Activated CD4-positive, alpha-beta T cell treated with anti-CD3 and anti-CD28 coated beads for 36 hours (primary cell): ENCODE measurements at regions not wholly inside any gene's neighbourhood (a gene's known extent, or its start where the extent isn't known, plus 50 kb on each side); places are given as distances from the start of the nearest gene placed in this dataset.
"Not testable (repeated sequence)": the region's sequence is repeated elsewhere in the genome, so short reads cannot be mapped to it uniquely, and the experiment has no call there.

Experiments
- ATAC-seq: fragments of 200-7000 bp; cut with Tn5 transposase; one replicate; pipeline ENCODE4 v1.10.0; 2021; ENCODE audit warnings: mild to moderate bottlenecking, moderate library complexity
- CTCF ChIA-PET: fragments of 350-600 bp; sonication (Branson Sonifier 250); formaldehyde crosslinking; loops from one replicate; lab custom pipeline; 2021; ENCODE audit warnings: antibody characterized with exemption; lab: Charles Lee
- POLR2A ChIA-PET: fragments of 350-600 bp; sonication (Branson Sonifier 250); formaldehyde crosslinking; loops from one replicate; lab custom pipeline; 2021; ENCODE audit warnings: antibody characterized with exemption, inconsistent platforms; lab: Charles Lee
- DNase-seq: peaks from one replicate; pipeline ENCODE4 v3.0.0-alpha.2; 2020
- H3K27ac Mint-ChIP-seq: one replicate; pipeline ENCODE4 v1.8.0; 2021; ENCODE audit warnings: mixed read lengths
- H3K27me3 Mint-ChIP-seq: one replicate; pipeline ENCODE4 v1.8.0; 2021; ENCODE audit warnings: mixed read lengths
- H3K36me3 Mint-ChIP-seq: one replicate; pipeline ENCODE4 v1.8.0; 2021; ENCODE audit warnings: low read depth, mixed read lengths
- H3K4me1 Mint-ChIP-seq: one replicate; pipeline ENCODE4 v1.8.0; 2021; ENCODE audit warnings: mixed read lengths
- H3K4me3 Mint-ChIP-seq: one replicate; pipeline ENCODE4 v1.8.0; 2021; ENCODE audit warnings: mild to moderate bottlenecking, moderate library complexity, mixed read lengths
- H3K9me3 Mint-ChIP-seq: one replicate; pipeline ENCODE4 v1.8.0; 2021; ENCODE audit warnings: low read depth, mixed read lengths
- intact Hi-C, 2 experiments: fragments of 100-400 bp; cut with DNase I in 1 of 2; cut with micrococcal nuclease in 1 of 2; formaldehyde crosslinking; loops; one replicate each; pipeline versions ENCODE4 v1.14.2 to v1.15.1; 2022 to 2024; cut with DNase I, micrococcal nuclease

DNA sequence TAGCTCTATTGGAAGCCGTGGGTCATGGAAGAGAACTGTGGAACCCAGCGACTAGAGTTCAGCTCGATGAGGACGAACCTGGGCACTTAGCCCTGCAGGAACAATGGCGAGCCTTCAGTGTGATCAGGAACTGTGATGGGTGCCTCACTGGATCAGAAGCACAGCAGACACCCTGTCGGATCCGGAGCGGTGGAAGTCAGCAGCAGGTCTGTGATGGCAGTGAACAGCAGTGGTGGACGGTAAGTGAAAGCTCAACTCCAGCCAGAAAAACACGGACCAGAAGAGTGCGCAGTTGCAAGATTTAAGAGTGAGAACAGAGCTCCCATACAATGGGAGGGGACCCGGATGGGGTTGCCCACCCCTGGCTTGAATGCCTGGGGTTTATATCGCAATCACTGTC is 282.2 kb downstream of the NSUN3 start:
- no peaks in the 10 kb centered on the region for H3K36me3 Mint-ChIP-seq
- no peak for ATAC-seq
- POLR2A ChIA-PET: no interaction called here
- no peaks in the 10 kb centered on the region for H3K27me3 Mint-ChIP-seq
- CTCF ChIA-PET: no interaction called here
- DNase-seq: no peak
- intact Hi-C loops: no loop called here
- no peaks in the 10 kb centered on the region for H3K4me1 Mint-ChIP-seq
- H3K27ac Mint-ChIP-seq: no peak overlapping the region
- H3K9me3 Mint-ChIP-seq: peaks cover 5% of the 10 kb centered on the region
- H3K4me3 Mint-ChIP-seq: no peak overlapping the region

DNA sequence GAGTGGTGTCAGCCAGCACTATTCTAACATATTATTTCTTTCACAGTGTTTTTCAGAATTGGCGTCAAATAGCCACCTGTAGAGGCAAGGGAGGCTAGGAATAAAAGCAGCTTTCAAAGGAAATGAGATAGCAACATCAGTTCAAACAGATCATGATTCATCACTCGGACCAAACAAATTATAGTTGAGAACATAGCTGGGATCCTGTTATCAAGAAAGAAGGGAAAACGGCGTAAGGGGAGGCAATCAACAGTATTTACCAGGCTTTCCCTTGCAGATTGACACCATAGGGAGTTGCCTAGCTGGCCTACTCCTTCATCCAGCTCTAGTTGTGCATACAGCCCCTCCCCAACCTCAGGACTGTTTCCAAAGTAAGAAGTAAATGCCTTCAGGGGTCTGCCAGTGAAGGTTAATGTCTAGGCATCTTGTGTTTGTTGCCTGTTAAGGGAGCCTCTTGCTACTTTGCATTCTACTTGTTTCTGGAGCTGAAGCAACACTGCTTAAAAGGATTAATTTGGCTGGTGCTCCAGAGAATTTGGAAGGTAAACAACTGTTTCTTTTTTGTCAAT is 286.5 kb downstream of the NSUN3 start:
- Mint-ChIP-seq H3K4me1 (no peaks in the 10 kb centered on the region), H3K36me3 (no peaks in the 10 kb centered on the region), H3K9me3 (peaks cover 5% of the 10 kb centered on the region), H3K27ac (no peak overlapping the region), H3K4me3 (no peak overlapping the region), H3K27me3 (no peaks in the 10 kb centered on the region)
- DNase-seq (no peak), ATAC-seq (no peak)
- intact Hi-C loops: no loop called here
- ChIA-PET POLR2A (no interaction called here), CTCF (no interaction called here)

GRCh38 chr3:94356581-94356980 is 293.7 kb downstream of the NSUN3 start:
- no peaks in the 10 kb centered on the region for H3K27me3 Mint-ChIP-seq
- ChIA-PET CTCF (interaction anchor here (0.9 kb wide), 1 partner anchor 9 kb away, joined by 3 read pairs; no protein-coding TSS in a partner anchor), POLR2A (no interaction called here)
- no peaks in the 10 kb centered on the region for H3K36me3 Mint-ChIP-seq
- no peak overlapping the region for H3K4me3 Mint-ChIP-seq
- no peak for ATAC-seq
- no peak overlapping the region for H3K27ac Mint-ChIP-seq
- intact Hi-C loops: no loop called here
- DNase-seq: no peak
- peaks cover 2% of the 10 kb centered on the region for H3K9me3 Mint-ChIP-seq
- H3K4me1 Mint-ChIP-seq: no peaks in the 10 kb centered on the region

DNA sequence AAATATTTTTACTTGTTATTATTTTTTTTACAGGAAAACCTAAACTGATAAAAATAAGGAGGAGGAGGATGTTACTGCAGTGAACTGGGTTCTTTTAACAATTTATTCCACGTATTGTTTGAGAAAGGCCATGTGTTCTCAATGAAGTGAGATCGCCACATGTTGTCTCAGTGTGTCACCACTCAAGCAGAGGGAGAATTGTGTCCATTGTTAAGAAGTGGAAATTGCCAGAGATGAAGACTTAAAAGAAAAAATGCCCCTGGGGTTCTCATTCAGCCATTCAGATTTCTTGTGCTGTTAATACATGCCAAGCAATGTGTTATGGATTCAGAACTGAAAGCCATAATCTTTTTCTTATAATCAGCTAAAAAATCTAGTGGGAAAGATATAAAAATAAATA is 297.1 kb downstream of the NSUN3 start:
- no peaks in the 10 kb centered on the region for H3K27me3 Mint-ChIP-seq
- intact Hi-C loops: no loop called here
- DNase-seq: no peak
- H3K4me1 Mint-ChIP-seq: no peaks in the 10 kb centered on the region
- H3K4me3 Mint-ChIP-seq: no peak overlapping the region
- ATAC-seq: no peak
- H3K27ac Mint-ChIP-seq: no peak overlapping the region
- ChIA-PET CTCF (no interaction called here), POLR2A (no interaction called here)
- peaks cover 2% of the 10 kb centered on the region for H3K9me3 Mint-ChIP-seq
- H3K36me3 Mint-ChIP-seq: no peaks in the 10 kb centered on the region

DNA sequence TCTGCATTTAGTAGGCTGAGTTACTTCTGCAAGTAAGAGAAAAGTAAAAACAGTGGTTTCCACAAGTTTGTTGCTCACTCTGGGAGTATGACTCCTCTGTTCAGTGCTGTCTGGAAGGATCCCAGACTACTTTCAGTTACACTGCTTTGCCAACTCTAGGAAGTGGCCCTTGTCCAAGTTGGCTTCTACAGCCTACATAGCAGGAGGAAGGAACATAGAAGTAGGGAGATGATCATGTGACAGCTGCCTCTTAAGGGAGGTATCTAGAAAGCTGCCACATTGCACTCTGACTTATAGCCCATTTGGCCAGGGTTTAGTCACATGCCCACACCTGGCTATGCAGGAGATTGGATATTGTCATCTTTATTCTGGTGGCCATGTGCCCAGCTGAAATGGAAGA is 298.1 kb downstream of the NSUN3 start:
- intact Hi-C loops: no loop called here
- H3K36me3 Mint-ChIP-seq: no peaks in the 10 kb centered on the region
- DNase-seq (no peak), ATAC-seq (no peak)
- ChIA-PET CTCF (no interaction called here), POLR2A (interaction anchor here (0.6 kb wide), 1 partner anchor 219 kb away, joined by 3 read pairs; no protein-coding TSS in a partner anchor)
- no peak overlapping the region for H3K27ac Mint-ChIP-seq
- H3K9me3 Mint-ChIP-seq: peaks cover 2% of the 10 kb centered on the region
- H3K4me3 Mint-ChIP-seq: no peak overlapping the region
- H3K4me1 Mint-ChIP-seq: no peaks in the 10 kb centered on the region
- H3K27me3 Mint-ChIP-seq: no peaks in the 10 kb centered on the region

- Mint-ChIP-seq H3K27me3 (no peaks in the 10 kb centered on the region), H3K36me3 (no peaks in the 10 kb centered on the region), H3K4me3 (no peak overlapping the region), H3K4me1 (no peaks in the 10 kb centered on the region), H3K27ac (no peak overlapping the region), H3K9me3 (peaks cover 5% of the 10 kb centered on the region)
- ChIA-PET CTCF (interaction anchor here (1.2 kb wide), 1 partner anchor 9 kb away, joined by 4 read pairs; no protein-coding TSS in a partner anchor), POLR2A (no interaction called here)
- DNase-seq: no peak
- no peak for ATAC-seq
- intact Hi-C loops: no loop called here
Measured at GRCh38 chr3:94362393-94362792, 299.5 kb downstream of the NSUN3 start.

DNA sequence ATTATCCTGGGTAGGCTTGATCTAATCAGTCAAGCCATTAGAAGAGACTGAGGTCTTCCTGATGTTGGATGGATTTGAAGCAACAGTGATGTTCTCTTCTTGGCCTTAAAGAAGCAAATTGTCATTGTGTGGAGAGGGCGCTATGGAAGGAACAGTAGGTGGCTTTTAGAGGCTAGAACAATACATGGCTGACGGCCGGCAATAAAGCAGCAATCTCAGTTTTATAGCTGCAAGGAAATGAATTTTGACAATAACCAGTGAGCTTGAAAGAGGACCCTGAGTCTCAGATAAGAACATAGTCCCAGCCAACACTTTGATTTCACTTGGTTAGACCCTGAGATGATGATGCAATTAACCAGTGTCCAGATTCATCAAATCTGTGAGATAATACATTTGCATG is 302.1 kb downstream of the NSUN3 start:
- Mint-ChIP-seq H3K27me3 (no peaks in the 10 kb centered on the region), H3K4me1 (no peaks in the 10 kb centered on the region), H3K27ac (no peak overlapping the region), H3K9me3 (peaks cover 6% of the 10 kb centered on the region), H3K36me3 (no peaks in the 10 kb centered on the region), H3K4me3 (no peak overlapping the region)
- ATAC-seq: no peak
- ChIA-PET CTCF (no interaction called here), POLR2A (no interaction called here)
- intact Hi-C loops: no loop called here
- no peak for DNase-seq

GRCh38 chr3:94372026-94372425 is 309.2 kb downstream of the NSUN3 start:
- H3K27ac Mint-ChIP-seq: no peak overlapping the region
- no peak for DNase-seq
- H3K36me3 Mint-ChIP-seq: no peaks in the 10 kb centered on the region
- H3K4me1 Mint-ChIP-seq: no peaks in the 10 kb centered on the region
- no peak overlapping the region for H3K4me3 Mint-ChIP-seq
- intact Hi-C loops: no loop called here
- H3K27me3 Mint-ChIP-seq: no peaks in the 10 kb centered on the region
- ChIA-PET CTCF (no interaction called here), POLR2A (no interaction called here)
- H3K9me3 Mint-ChIP-seq: peaks cover 10% of the 10 kb centered on the region
- no peak for ATAC-seq

DNA sequence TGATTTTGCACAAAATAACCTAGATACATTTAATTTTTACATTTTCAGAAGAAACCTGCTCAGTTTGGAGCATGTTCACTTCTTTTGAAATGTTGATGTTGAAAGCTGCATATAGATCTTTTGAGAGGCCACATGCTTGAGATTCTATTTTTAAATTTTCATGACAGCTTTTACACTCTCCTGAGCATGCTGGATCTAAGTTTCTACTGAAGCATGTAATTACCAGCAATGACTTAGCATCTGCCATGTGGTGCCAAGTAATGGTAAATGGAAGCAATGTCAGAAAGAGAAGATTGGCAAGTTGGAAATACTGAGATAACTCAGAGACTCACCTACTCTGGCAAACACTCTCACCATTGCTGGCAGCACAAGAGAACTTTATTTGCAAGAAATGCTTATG is 310.6 kb downstream of the NSUN3 start:
- Mint-ChIP-seq H3K27ac (no peak overlapping the region), H3K36me3 (no peaks in the 10 kb centered on the region), H3K4me3 (no peak overlapping the region), H3K4me1 (no peaks in the 10 kb centered on the region), H3K9me3 (peaks cover 7% of the 10 kb centered on the region), H3K27me3 (no peaks in the 10 kb centered on the region)
- intact Hi-C loops: no loop called here
- DNase-seq (no peak), ATAC-seq (no peak)
- CTCF ChIA-PET: no interaction called here
- POLR2A ChIA-PET: no interaction called here

- Mint-ChIP-seq H3K4me1 (no peaks in the 10 kb centered on the region), H3K27ac (no peak overlapping the region), H3K36me3 (no peaks in the 10 kb centered on the region), H3K9me3 (peaks cover 4% of the 10 kb centered on the region), H3K27me3 (no peaks in the 10 kb centered on the region), H3K4me3 (no peak overlapping the region)
- no peak for DNase-seq
- no peak for ATAC-seq
- intact Hi-C loops: no loop called here
- CTCF ChIA-PET: no interaction called here
- POLR2A ChIA-PET: no interaction called here
Measured at GRCh38 chr3:94374439-94375161, 311.7 kb downstream of the NSUN3 start.

DNA sequence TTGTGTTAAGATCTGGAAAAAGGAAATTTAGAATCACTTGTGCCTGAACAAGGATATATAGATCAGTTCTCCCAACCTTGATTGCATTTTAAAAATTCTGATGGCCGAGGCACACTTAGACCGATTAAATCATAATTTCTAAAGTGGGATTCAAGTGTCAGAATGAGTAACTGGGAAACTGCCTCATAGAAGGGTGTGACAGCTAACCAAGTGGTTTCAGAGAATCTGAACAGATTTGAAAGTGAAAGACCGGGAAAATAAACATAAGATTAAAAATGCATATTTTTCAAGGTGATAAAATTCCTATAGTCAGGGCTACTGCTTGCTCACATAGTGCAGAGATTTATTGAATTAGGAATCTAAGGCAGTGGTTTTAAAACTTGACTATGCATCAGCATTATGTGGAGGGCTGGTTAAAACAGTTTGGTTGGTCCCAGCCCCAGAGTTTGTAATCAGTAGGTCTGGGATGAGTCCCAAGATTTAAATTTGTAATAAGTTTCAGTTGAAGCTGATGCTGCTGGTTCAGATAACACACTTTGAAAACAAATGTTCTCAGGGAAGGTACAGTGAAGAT is 314.3 kb downstream of the NSUN3 start:
- H3K9me3 Mint-ChIP-seq, CTCF ChIA-PET, DNase-seq, H3K4me3 Mint-ChIP-seq, H3K36me3 Mint-ChIP-seq, H3K27ac Mint-ChIP-seq, H3K27me3 Mint-ChIP-seq, H3K4me1 Mint-ChIP-seq, ATAC-seq, POLR2A ChIA-PET, intact Hi-C loops: not testable (repeated sequence)

DNA sequence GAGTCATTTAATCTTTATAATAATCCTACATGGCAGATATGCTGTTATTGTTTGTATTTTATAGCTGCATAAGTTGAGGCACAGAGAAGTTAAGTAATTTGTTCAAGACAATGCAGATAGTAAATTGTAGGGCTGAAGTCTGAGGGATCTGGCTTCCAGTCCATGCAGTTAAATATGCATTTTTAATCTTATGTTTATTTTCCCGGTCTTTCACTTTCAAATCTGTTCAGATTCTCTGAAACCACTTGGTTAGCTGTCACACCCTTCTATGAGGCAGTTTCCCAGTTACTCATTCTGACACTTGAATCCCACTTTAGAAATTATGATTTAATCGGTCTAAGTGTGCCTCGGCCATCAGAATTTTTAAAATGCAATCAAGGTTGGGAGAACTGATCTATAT is 315.0 kb downstream of the NSUN3 start:
- H3K9me3 Mint-ChIP-seq, intact Hi-C loops, H3K27ac Mint-ChIP-seq, H3K4me3 Mint-ChIP-seq, ATAC-seq, H3K36me3 Mint-ChIP-seq, H3K27me3 Mint-ChIP-seq, H3K4me1 Mint-ChIP-seq, DNase-seq, CTCF ChIA-PET, POLR2A ChIA-PET: not testable (repeated sequence)
